Upper lobe of left lung (tissue), 4 donors: ENCODE measurements at regions not wholly inside any gene's neighbourhood (a gene's known extent, or its start where the extent isn't known, plus 50 kb on each side); places are given as distances from the start of the nearest gene placed in this dataset.

Experiments used
- CTCF ChIP-seq, 6 experiments: fragments of 450-650 bp in 4 of 6; fragments of 200-600 bp in 2 of 6; sonication (generic) in 2 of 6; IDR thresholded peaks; one replicate each; pipeline ENCODE4 v1.5.1; 2016 to 2019; ENCODE audit warnings: antibody characterized with exemption in 6 of 6
- POLR2A ChIP-seq, 4 donors: fragments of 450-650 bp; IDR thresholded peaks; one replicate each; pipeline ENCODE4 v1.5.1; 2016 to 2017; ENCODE audit warnings: antibody characterized with exemption in 4 of 4, mild to moderate bottlenecking in 2 of 4
- POLR2AphosphoS5 ChIP-seq, 2 donors: sonication (generic); formaldehyde crosslinking; IDR thresholded peaks; one replicate each; pipeline ENCODE4 v1.5.1; 2017; ENCODE audit warnings: antibody characterized with exemption in 2 of 2

- no peak for TF ChIP-seq CTCF (IDR thresholded peaks at IDR 0.05)
- TF ChIP-seq POLR2A (IDR thresholded peaks at IDR 0.05): no peak
- no peak for TF ChIP-seq POLR2AphosphoS5 (IDR thresholded peaks at IDR 0.05)
These were observed 168.2 kb downstream of the C4orf33 start for GRCh38 chr4:129264008-129264657.
